ENCODE measurements at regions not wholly inside any gene's neighbourhood (a gene's known extent, or its start where the extent isn't known, plus 50 kb on each side); places are given as distances from the start of the nearest gene placed in this dataset.
A peak's percentile ranks its signal among the peaks of the same experiment; 100 is the strongest.
"Not testable (repeated sequence)": the region's sequence is repeated elsewhere in the genome, so short reads cannot be mapped to it uniquely, and the experiment has no call there.

GRCh38 chr6:147651-148050, 144.6 kb upstream of the DUSP22 start:
- not testable (repeated sequence) for DNase-seq (ENCODE audit: extremely low read depth, low read depth)

GRCh38 chr6:148051-148984, 144.0 kb upstream of the DUSP22 start:
- DNase-seq (ENCODE audit: extremely low read depth, low read depth) = not testable (repeated sequence)

GRCh38 chr6:150147-150546, 142.1 kb upstream of the DUSP22 start:
- DNase-seq (ENCODE audit: extremely low read depth, low read depth) = not testable (repeated sequence)

GRCh38 chr6:152436-152835, 139.9 kb upstream of the DUSP22 start:
- not testable (repeated sequence) for DNase-seq (ENCODE audit: extremely low read depth, low read depth)

GRCh38 chr6:153026-153425, 139.3 kb upstream of the DUSP22 start:
- DNase-seq (ENCODE audit: extremely low read depth, low read depth) = not testable (repeated sequence)

DNA sequence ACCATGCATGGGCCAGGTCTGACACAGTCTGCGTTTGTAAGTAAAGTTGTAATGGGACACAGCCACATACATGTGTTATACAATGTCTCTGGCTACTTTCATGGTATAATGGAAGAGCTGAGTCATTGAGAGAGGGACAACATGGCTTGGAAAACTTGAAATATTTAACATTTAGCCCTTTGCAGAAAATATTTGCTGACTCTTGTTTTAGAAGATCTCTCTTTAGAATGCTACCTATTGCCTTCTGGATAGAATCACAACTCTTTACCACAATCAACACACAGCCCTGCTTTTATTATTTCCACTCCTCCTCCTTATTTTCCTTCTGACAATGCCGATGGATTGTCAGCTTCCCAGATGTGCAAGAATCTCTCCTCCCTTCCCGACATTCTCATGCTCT, 138.4 kb upstream of the DUSP22 start:
- DNase-seq (ENCODE audit: extremely low read depth, low read depth) = not testable (repeated sequence)

DNA sequence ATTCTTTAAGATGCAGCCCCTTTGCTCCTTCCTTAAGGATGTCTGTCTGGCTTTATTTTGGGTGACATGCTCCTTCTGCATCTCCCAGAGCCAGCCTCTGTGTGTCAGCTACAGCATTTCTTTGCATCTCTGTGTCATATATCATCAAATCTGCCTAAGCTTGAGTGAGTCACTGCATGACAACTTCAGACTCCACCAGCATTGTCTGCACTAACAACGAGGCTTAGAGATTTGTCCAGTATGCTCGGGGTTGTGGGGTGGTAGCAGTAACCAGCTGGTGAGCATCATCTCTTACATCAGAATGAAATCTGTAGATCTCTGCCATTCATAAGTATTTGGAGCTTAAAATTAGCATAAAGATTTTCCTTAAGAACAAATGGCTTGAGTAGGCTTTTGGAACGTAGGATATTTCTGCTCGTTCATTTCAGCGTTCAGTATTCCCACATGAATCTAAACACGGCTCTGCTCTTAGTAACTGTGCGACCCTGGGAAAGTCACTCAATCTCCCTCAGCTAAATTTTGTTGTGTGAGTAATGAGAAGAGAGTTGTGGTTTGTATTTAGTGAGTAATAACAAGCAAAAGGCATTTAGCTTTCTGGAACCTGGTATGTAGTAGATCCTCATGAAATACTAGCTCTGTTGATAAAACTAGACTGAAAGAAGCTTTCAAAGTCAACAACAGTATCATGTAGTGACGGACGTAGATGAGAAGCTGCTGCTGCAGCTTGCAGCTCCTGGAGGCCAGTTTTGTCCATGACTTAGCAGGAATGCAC, 137.8 kb upstream of the DUSP22 start:
- DNase-seq (ENCODE audit: extremely low read depth, low read depth) = not testable (repeated sequence)

DNA sequence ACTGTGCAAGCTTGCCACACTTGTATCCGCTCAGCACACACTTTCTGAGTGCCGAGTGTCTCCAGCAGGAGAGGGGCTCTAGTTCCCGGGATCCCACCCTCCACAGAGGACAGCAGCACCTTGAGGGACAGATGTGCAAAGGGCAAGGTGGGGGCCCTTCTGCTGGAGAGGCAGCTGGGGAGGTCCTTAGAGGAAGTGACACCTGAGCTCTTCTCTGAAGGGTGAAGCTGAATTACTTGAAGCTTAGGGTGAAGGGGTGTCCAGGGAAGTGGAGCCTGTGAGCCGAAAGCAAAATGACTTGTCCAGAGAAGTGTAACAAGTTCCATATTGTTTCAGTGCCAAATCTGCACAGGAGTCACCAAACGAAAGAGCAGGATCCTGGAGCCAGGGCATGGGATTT, 136.3 kb upstream of the DUSP22 start:
- DNase-seq (ENCODE audit: extremely low read depth, low read depth) = no peak
- TF ChIP-seq, protein P1, sequence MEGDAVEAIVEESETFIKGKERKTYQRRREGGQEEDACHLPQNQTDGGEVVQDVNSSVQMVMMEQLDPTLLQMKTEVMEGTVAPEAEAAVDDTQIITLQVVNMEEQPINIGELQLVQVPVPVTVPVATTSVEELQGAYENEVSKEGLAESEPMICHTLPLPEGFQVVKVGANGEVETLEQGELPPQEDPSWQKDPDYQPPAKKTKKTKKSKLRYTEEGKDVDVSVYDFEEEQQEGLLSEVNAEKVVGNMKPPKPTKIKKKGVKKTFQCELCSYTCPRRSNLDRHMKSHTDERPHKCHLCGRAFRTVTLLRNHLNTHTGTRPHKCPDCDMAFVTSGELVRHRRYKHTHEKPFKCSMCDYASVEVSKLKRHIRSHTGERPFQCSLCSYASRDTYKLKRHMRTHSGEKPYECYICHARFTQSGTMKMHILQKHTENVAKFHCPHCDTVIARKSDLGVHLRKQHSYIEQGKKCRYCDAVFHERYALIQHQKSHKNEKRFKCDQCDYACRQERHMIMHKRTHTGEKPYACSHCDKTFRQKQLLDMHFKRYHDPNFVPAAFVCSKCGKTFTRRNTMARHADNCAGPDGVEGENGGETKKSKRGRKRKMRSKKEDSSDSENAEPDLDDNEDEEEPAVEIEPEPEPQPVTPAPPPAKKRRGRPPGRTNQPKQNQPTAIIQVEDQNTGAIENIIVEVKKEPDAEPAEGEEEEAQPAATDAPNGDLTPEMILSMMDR (IDR thresholded peaks at IDR 0.05; ENCODE audit: low read depth, low read length) = no peak

DNA sequence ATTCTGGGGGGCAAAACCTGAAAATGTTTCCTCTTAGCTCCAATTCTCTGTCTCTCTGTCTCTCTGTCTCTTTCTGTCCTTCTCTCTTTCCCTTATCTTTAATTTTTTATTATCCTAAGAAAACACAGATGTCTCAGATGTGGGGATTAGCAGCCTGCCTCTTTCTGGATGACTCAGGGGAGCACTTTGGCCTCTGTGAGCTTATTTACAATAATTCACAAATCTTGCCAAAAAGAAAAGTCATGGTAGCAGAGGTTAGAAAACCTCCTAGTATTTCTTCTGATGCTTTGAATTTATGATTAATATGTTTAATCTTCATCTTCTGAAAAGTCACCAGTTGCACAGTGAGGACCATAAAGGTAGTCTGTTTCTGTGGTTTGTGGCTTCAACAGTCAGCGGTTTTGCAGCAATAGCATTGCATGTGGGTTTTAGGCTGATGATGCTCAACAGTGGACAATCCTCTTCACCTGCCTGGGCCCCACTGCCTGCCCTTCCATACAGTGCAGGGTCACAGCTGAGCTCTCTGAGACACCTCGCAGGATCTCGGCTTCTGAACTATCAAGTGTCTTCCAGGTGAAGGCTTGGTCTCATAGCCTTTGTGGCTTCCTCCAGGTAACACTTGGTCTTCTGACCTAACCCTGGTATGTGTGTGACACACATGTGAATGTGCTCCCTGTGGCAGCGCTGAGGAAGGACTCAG, 135.7 kb upstream of the DUSP22 start:
- not testable (repeated sequence) for DNase-seq (ENCODE audit: extremely low read depth, low read depth)

- TF ChIP-seq, protein P1 (IDR thresholded peaks at IDR 0.05; ENCODE audit: low read depth, low read length) = peak; percentile 20
- not testable (repeated sequence) for DNase-seq (ENCODE audit: extremely low read depth, low read depth)
Measured at GRCh38 chr6:157176-157575, 135.1 kb upstream of the DUSP22 start.

DNA sequence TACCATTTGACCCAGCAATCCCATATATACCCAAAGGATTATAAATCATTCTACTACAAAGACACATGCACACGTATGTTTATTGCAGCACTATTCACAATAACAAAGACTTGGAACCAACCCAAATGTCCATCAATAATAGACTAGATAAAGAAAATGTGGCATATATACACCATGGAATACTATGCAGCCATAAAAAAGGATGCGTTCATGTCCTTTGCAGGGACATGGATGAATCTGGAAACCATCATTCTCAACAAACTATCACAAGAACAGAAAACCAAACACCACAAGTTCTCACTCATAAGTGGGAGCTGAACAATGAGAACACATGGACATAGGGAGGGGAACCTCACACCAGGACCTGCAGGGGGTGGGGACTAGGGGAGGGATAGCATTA, 130.6 kb upstream of the DUSP22 start:
- not testable (repeated sequence) for DNase-seq (ENCODE audit: extremely low read depth, low read depth)

DNA sequence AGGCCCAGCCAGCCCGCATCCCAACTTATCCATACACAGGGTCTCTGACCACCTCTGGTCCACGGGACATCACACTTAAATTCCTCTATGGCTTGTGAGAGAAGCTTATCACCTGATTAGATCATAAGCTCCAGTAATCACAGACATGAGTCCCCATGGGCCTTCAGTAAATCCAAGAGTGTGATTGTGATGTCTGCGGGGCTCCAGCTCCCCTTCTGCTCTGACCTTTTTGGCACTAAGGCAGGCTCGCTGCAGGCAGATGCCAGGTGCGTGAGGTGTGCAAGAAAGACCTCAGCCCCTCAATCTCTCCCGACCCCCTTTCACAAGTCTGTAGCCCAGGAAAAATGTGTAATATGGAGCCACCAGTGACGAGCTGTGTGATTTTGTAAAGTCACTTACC, 127.6 kb upstream of the DUSP22 start:
- TF ChIP-seq, protein P1 (IDR thresholded peaks at IDR 0.05; ENCODE audit: low read depth, low read length) = no peak
- DNase-seq (ENCODE audit: extremely low read depth, low read depth) = no peak
